Naive thymus-derived CD4-positive, alpha-beta T cell (primary cell): ENCODE measurements at regions not wholly inside any gene's neighbourhood (a gene's known extent, or its start where the extent isn't known, plus 50 kb on each side); places are given as distances from the start of the nearest gene placed in this dataset.

Experiments
- ATAC-seq: fragments of 150-1000 bp; cut with Tn5 transposase; 2 replicates; pipeline ENCODE4 v1.10.0; 2021; ENCODE audit warnings: mild to moderate bottlenecking, moderate library complexity
- CTCF ChIA-PET: fragments of 350-600 bp; sonication (Branson Sonifier 250); formaldehyde crosslinking; loops from one replicate; lab custom pipeline; 2021; ENCODE audit warnings: antibody characterized with exemption; lab: Charles Lee
- POLR2A ChIA-PET: fragments of 350-600 bp; sonication (Branson Sonifier 250); formaldehyde crosslinking; loops from one replicate; lab custom pipeline; 2021; ENCODE audit warnings: antibody characterized with exemption, inconsistent platforms; lab: Charles Lee
- DNase-seq, 9 donors: peaks; one replicate each; pipeline versions ENCODE4 v3.0.0 to v3.0.0-alpha.2; 2020 to 2022; ENCODE audit warnings: mixed read lengths in 1 of 9
- H3K27ac ChIP-seq: one replicate; pipeline ENCODE4 v1.7.0; 2013; ENCODE audit warnings: mild to moderate bottlenecking, low read depth, low read length, moderate library complexity
- H3K27me3 ChIP-seq, 2 donors: one replicate each; pipeline ENCODE4 v1.7.0; 2013; ENCODE audit warnings: low read length in 2 of 2, mild to moderate bottlenecking in 2 of 2, moderate library complexity in 2 of 2; ENCODE audit not compliant: control insufficient read depth in 2 of 2, insufficient read depth in 2 of 2
- H3K36me3 ChIP-seq, 3 experiments: 1 replicate in 2 of 3; 2 replicates in 1 of 3; pipeline ENCODE4 v1.7.0; 2013; ENCODE audit warnings: low read length in 3 of 3, mild to moderate bottlenecking in 3 of 3, moderate library complexity in 1 of 3; ENCODE audit not compliant: insufficient read depth in 3 of 3, control insufficient read depth in 2 of 3
- H3K4me1 ChIP-seq, 2 donors: one replicate each; pipeline ENCODE4 v1.7.0; 2013; ENCODE audit warnings: low read length in 2 of 2, mild to moderate bottlenecking in 2 of 2, moderate library complexity in 1 of 2; ENCODE audit not compliant: control insufficient read depth in 2 of 2, insufficient read depth in 2 of 2
- H3K4me3 ChIP-seq: 2 replicates; pipeline ENCODE4 v1.7.0; 2013; ENCODE audit warnings: mild to moderate bottlenecking, low read length
- H3K9me3 ChIP-seq, 3 experiments: 1 replicate in 2 of 3; 2 replicates in 1 of 3; pipeline ENCODE4 v1.7.0; 2013; ENCODE audit warnings: low read length in 3 of 3; ENCODE audit not compliant: control insufficient read depth in 2 of 3
- H3K27ac Mint-ChIP-seq, 9 donors: one replicate each; pipeline ENCODE4 v1.8.0; 2020 to 2022; ENCODE audit warnings: mixed read lengths in 9 of 9, mild to moderate bottlenecking in 8 of 9, moderate library complexity in 5 of 9, inconsistent platforms in 2 of 9
- H3K27me3 Mint-ChIP-seq, 5 donors: one replicate each; pipeline ENCODE4 v1.8.0; 2021 to 2022; ENCODE audit warnings: mixed read lengths in 5 of 5, mild to moderate bottlenecking in 1 of 5
- H3K36me3 Mint-ChIP-seq, 5 donors: one replicate each; pipeline ENCODE4 v1.8.0; 2020 to 2022; ENCODE audit warnings: mixed read lengths in 5 of 5, mild to moderate bottlenecking in 3 of 5, inconsistent platforms in 1 of 5
- H3K4me1 Mint-ChIP-seq, 7 donors: one replicate each; pipeline ENCODE4 v1.8.0; 2020 to 2022; ENCODE audit warnings: mixed read lengths in 7 of 7, mild to moderate bottlenecking in 3 of 7, inconsistent platforms in 1 of 7
- H3K4me3 Mint-ChIP-seq, 10 donors: one replicate each; pipeline ENCODE4 v1.8.0; 2020 to 2022; ENCODE audit warnings: mild to moderate bottlenecking in 10 of 10, mixed read lengths in 10 of 10, moderate library complexity in 6 of 10, inconsistent platforms in 2 of 10
- H3K9me3 Mint-ChIP-seq, 11 donors: one replicate each; pipeline ENCODE4 v1.8.0; 2020 to 2022; ENCODE audit warnings: mixed read lengths in 11 of 11, mild to moderate bottlenecking in 4 of 11, inconsistent platforms in 1 of 11, moderate library complexity in 1 of 11
- intact Hi-C, 2 donors: fragments of 100-400 bp; cut with micrococcal nuclease; formaldehyde crosslinking; loops; one replicate each; pipeline ENCODE4 v1.15.1; 2023

DNA sequence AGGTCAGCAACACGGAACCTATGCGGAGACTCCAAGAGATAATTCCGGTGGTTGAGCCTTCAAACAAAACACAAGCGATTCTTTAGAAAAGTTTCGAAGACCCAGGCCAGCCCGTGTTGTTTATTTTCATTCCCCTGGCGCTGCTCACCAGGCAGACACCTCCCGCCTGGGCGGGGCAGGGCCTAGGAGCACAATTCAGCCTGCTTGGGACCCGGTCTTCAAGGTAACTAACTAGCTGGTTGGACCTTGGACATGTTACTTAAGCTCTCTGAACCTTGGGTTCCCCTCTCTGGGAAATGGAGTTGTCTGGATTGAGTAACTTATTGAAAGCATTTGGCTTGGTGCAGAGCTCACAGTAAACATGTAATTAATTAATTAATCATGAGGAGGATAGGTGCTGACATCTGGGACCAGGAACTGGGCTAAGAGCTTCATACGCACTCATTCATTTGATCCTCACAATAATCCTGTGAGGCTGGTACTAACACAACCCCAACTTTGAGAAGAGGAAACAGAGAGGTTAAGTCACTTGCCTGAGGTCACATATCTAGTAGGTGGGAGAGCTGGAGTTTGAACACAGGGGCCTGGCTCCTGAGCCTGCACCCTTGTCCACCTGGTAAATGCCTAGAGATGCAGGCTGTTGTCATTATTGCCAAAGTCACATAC is 125.3 kb upstream of the SMURF2 start:
- Histone ChIP-seq H3K27ac (no peak overlapping the region), H3K27me3 (no peaks in the 10 kb centered on the region), H3K4me3 (no peak overlapping the region), H3K9me3 (no peaks in the 10 kb centered on the region), H3K36me3 (peaks cover 0 to 42% (median 4%) of the 10 kb centered on the region in 3 experiments), H3K4me1 (no peaks in the 10 kb centered on the region)
- Mint-ChIP-seq H3K27ac (peak overlapping the region in 2 of 9 donors; percentile 5 to 7), H3K4me3 (no peak overlapping the region), H3K36me3 (peaks cover 0 to 13% (median 4%) of the 10 kb centered on the region in 5 donors), H3K27me3 (no peaks in the 10 kb centered on the region), H3K9me3 (no peaks in the 10 kb centered on the region), H3K4me1 (peaks cover 4 to 16% (median 7%) of the 10 kb centered on the region in 7 donors)
- ChIA-PET CTCF (no interaction called here), POLR2A (no interaction called here)
- DNase-seq (no peak), ATAC-seq (no peak)
- intact Hi-C loops, result no loop called here

DNA sequence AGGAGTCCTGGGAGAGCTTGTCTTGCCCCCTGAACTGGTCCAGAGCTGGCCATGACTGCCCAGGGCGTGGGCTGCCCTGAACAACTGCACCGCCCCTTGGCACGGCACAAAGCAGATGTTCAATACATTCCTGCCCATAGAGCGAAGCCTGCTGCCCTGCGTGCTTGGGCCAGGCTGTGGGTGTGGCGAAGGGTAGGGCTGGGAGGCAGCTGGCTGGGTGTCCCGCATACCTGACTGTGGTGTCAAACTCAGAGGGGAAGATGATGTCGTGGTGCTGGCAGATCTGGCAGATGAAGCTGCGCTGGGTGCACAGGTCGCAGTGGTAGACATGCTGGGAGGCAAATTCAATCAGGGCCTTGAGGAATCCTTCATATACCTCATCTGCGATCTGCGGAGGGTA is 124.2 kb upstream of the SMURF2 start:
- Mint-ChIP-seq H3K4me1 (peaks cover 6 to 16% (median 8%) of the 10 kb centered on the region in 7 donors), H3K4me3 (no peak overlapping the region), H3K36me3 (peaks cover 0 to 8% (median 0%) of the 10 kb centered on the region in 5 donors), H3K27me3 (no peaks in the 10 kb centered on the region), H3K27ac (peak overlapping the region in 3 of 9 donors; percentile 6 to 48 (median 28)), H3K9me3 (no peaks in the 10 kb centered on the region)
- intact Hi-C loops, result no loop called here
- no peak overlapping the region for H3K4me3 ChIP-seq
- ChIA-PET CTCF (no interaction called here), POLR2A (no interaction called here)
- H3K27ac ChIP-seq, result no peak overlapping the region
- no peak for ATAC-seq
- H3K27me3 ChIP-seq, result no peaks in the 10 kb centered on the region
- H3K36me3 ChIP-seq, result peaks cover 0 to 35% (median 0%) of the 10 kb centered on the region in 3 experiments
- peaks cover 0 to 3% of the 10 kb centered on the region in 2 donors for H3K4me1 ChIP-seq
- DNase-seq, result no peak
- no peaks in the 10 kb centered on the region for H3K9me3 ChIP-seq

DNA sequence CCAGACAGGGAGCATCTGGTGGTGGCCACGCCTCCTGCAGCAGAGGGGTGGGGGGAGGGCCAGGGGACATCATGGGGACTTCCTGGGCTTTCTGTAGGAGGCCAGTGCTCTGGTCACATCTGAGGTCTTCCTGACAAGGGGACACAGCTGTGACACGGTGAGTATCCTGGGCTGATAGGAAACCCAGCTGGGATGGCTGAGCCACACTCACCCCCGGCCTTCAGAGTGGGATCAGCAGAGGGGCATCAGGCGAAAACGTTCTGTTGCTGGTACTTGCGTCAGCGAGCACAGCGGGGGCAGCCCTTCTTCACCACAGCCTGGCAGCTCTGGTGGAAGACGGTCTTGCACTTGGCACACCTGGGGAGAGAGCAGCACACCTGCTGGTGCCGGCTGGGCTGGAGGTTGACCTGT is 122.9 kb upstream of the SMURF2 start:
- Histone ChIP-seq H3K4me3 (no peak overlapping the region), H3K9me3 (no peaks in the 10 kb centered on the region), H3K27me3 (no peaks in the 10 kb centered on the region), H3K4me1 (peaks cover 5 to 9% of the 10 kb centered on the region in 2 donors), H3K27ac (no peak overlapping the region), H3K36me3 (peaks cover 0 to 35% (median 0%) of the 10 kb centered on the region in 3 experiments)
- Mint-ChIP-seq H3K4me3 (no peak overlapping the region), H3K27ac (no peak overlapping the region), H3K27me3 (peaks cover 0 to under 1% (median 0%) of the 10 kb centered on the region in 5 donors), H3K36me3 (peaks cover 0 to 8% (median 0%) of the 10 kb centered on the region in 5 donors), H3K4me1 (peaks cover 6 to 16% (median 11%) of the 10 kb centered on the region in 7 donors), H3K9me3 (no peaks in the 10 kb centered on the region)
- DNase-seq (no peak), ATAC-seq (no peak)
- intact Hi-C loops, result no loop called here
- ChIA-PET CTCF (no interaction called here), POLR2A (no interaction called here)

DNA sequence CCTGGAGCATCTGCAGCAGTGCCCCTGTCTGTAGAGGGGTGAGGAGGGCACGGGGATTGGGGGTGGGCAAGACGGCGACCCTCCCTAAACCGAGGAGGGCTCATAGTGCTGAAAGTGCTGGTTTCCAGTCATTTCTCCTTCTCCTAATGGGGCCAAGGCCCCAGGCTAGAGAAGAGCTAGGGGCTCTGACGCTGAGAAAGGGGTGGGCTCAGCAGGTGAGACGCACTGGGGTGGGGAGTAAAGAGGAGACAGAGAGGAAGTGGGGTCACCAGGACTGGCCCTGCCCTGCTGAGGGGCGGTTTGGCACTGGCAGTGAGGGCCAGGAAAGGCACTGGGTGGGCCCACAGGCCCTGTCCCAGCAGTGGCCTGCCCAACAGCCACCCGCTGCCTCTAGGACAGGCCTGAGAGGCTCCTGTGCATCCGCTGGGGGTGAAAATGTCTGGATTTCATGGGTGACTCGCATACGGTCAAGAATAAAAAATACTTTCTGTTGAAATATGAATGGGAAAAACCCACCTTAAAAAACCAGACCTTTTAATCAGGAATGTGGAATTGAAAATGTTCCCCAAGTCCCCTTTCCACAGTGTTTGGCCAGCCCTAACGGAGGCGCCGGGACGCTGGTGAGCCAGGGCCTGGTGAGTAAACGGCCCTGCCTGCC is 122.4 kb upstream of the SMURF2 start:
- DNase-seq, result no peak
- ChIA-PET CTCF (no interaction called here), POLR2A (no interaction called here)
- H3K36me3 Mint-ChIP-seq, result peaks cover 0 to 8% (median 0%) of the 10 kb centered on the region in 5 donors
- intact Hi-C loops, result no loop called here
- no peak overlapping the region for H3K27ac Mint-ChIP-seq
- ATAC-seq, result no peak
- peaks cover 0 to 4% (median 0%) of the 10 kb centered on the region in 5 donors for H3K27me3 Mint-ChIP-seq
- H3K4me3 Mint-ChIP-seq, result no peak overlapping the region
- H3K27ac ChIP-seq, result no peak overlapping the region
- H3K9me3 ChIP-seq, result no peaks in the 10 kb centered on the region
- no peaks in the 10 kb centered on the region for H3K9me3 Mint-ChIP-seq
- peaks cover 6 to 20% (median 11%) of the 10 kb centered on the region in 7 donors for H3K4me1 Mint-ChIP-seq
- no peak overlapping the region for H3K4me3 ChIP-seq
- peaks cover 0 to 35% (median 0%) of the 10 kb centered on the region in 3 experiments for H3K36me3 ChIP-seq
- H3K27me3 ChIP-seq, result no peaks in the 10 kb centered on the region
- peaks cover 8 to 14% of the 10 kb centered on the region in 2 donors for H3K4me1 ChIP-seq

DNA sequence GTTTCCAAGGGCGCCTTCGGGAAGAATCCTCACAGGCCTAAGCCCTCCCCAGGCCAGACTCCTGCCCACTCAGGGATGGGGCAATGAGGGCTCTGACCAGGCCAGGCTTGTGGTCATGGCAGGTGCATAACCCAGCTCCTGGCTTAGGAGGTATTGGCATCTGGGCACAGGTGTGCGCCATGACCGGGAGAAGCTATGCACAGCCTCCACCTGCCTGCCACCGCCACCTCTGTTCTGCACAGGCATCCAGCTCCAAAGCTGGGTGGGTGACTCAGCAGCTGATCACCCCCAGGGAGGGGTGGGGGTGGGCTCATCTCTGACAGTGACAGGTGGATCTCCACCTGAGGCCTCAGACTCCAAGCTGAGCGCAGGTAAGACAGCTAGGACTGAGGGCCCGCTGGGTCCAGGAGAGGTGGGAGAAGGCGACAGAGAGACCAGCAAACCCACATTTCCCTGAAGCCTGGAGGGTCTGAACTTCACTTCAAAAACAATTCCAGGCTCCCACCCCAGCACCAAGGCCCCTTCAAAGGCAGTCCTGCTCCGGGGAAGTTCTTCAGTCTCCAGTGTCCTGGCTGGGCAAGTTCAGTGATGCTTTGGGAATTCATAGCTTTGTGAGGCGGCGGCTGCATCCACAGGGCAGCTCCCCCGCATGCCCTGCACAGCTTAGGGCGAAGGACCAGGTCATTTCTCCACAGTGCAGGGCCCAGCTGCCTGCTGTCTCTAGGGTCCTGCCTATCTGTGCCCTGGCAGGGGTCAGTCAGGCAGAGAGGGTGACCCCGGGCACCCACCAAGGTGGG is 121.6 kb upstream of the SMURF2 start:
- no peaks in the 10 kb centered on the region for H3K27me3 ChIP-seq
- no peaks in the 10 kb centered on the region for H3K9me3 ChIP-seq
- DNase-seq (no peak), ATAC-seq (no peak)
- Mint-ChIP-seq H3K9me3 (no peaks in the 10 kb centered on the region), H3K36me3 (peaks cover 0 to 9% (median 0%) of the 10 kb centered on the region in 5 donors), H3K27ac (peak overlapping the region in 1 of 9 donors; percentile 33), H3K4me3 (no peak overlapping the region), H3K27me3 (peaks cover 0 to 4% (median 0%) of the 10 kb centered on the region in 5 donors), H3K4me1 (peaks cover 6 to 22% (median 11%) of the 10 kb centered on the region in 7 donors)
- intact Hi-C loops, result no loop called here
- POLR2A ChIA-PET, result interaction anchor here (0.6 kb wide), 2 partner anchors 237 to 290 kb away, joined by 3 read pairs; no protein-coding TSS in a partner anchor
- peaks cover 0 to 35% (median 0%) of the 10 kb centered on the region in 3 experiments for H3K36me3 ChIP-seq
- CTCF ChIA-PET, result interaction anchor here (1.1 kb wide), 1 partner anchor 176 kb away, joined by 3 read pairs; no protein-coding TSS in a partner anchor
- H3K4me1 ChIP-seq, result peaks cover 8 to 19% of the 10 kb centered on the region in 2 donors
- no peak overlapping the region for H3K27ac ChIP-seq
- no peak overlapping the region for H3K4me3 ChIP-seq

DNA sequence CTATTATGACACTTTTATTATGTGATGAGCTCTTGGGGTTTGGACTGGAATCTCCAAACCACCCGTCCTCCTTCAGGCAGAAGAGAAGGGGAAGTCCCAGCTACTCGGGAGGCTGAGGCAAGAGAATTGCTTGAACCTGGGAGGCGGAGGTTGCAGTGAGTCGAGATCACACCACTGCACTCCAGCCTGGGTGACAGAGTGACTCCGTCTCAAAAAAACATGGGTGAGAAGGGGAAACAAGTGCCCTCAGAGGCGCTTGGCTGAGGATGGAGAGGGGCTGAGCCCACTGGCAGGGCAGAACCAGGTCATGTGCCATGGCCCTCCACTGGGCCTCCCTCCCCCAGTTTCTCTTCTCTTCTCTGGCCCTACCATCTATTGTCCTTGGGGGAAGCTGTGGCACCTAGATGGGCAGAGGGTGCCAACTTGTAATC is 120.9 kb upstream of the SMURF2 start:
- H3K27me3 Mint-ChIP-seq, result peaks cover 0 to 4% (median 0%) of the 10 kb centered on the region in 5 donors
- H3K27me3 ChIP-seq, result no peaks in the 10 kb centered on the region
- no peaks in the 10 kb centered on the region for H3K9me3 ChIP-seq
- ChIA-PET CTCF (interaction anchor here (1.1 kb wide), 1 partner anchor 177 kb away, joined by 3 read pairs; no protein-coding TSS in a partner anchor), POLR2A (interaction anchor here (0.6 kb wide), 1 partner anchor 289 kb away, joined by 3 read pairs; no protein-coding TSS in a partner anchor)
- intact Hi-C loops, result no loop called here
- H3K4me1 Mint-ChIP-seq, result peaks cover 6 to 22% (median 11%) of the 10 kb centered on the region in 7 donors
- ATAC-seq (no peak), DNase-seq (no peak)
- peak overlapping the region in 2 of 9 donors; percentile 33 to 38 for H3K27ac Mint-ChIP-seq
- H3K4me3 ChIP-seq, result no peak overlapping the region
- H3K4me3 Mint-ChIP-seq, result no peak overlapping the region
- H3K36me3 ChIP-seq, result peaks cover 0 to 35% (median 0%) of the 10 kb centered on the region in 3 experiments
- peaks cover 9 to 19% of the 10 kb centered on the region in 2 donors for H3K4me1 ChIP-seq
- no peaks in the 10 kb centered on the region for H3K9me3 Mint-ChIP-seq
- no peak overlapping the region for H3K27ac ChIP-seq
- peaks cover 0 to 9% (median 0%) of the 10 kb centered on the region in 5 donors for H3K36me3 Mint-ChIP-seq
